Large intestine (tissue), 3 donors: ENCODE measurements at regions not wholly inside any gene's neighbourhood (a gene's known extent, or its start where the extent isn't known, plus 50 kb on each side); places are given as distances from the start of the nearest gene placed in this dataset.

Experiments used
- DNase-seq, 2 donors: peaks; one replicate each; pipeline versions ENCODE4 v3.0.0 to v3.0.0-alpha.2; 2013
- H3K27ac ChIP-seq: one replicate; pipeline ENCODE4 v1.5.1; 2013; ENCODE audit warnings: low read length
- H3K27me3 ChIP-seq: 2 replicates; pipeline ENCODE4 v1.6.1; 2013; ENCODE audit warnings: low read length; ENCODE audit not compliant: control insufficient read depth, insufficient read depth
- H3K36me3 ChIP-seq: 2 replicates; pipeline ENCODE4 v1.6.1; 2013; ENCODE audit warnings: low read length; ENCODE audit not compliant: control insufficient read depth, insufficient read depth
- H3K4me1 ChIP-seq: one replicate; pipeline ENCODE4 v1.6.1; 2013; ENCODE audit warnings: low read length; ENCODE audit not compliant: control insufficient read depth, insufficient read depth
- H3K4me3 ChIP-seq: one replicate; pipeline ENCODE4 v1.5.1; 2013; ENCODE audit warnings: low read length
- H3K9me3 ChIP-seq: one replicate; pipeline ENCODE4 v1.6.1; 2013; ENCODE audit warnings: mild to moderate bottlenecking, low read depth, low read length, moderate library complexity; ENCODE audit not compliant: control insufficient read depth
- WGBS: methylation state at CpG from one replicate; pipeline ENCODE4 v1.1.5; 2013; ENCODE audit warnings: low lambda C conversion rate; ENCODE audit not compliant: insufficient coverage; 5-methylcytosine and 5-hydroxymethylcytosine counted together

GRCh38 chr10:65710306-65710705 is 1215.5 kb upstream of the LRRTM3 start:
- Histone ChIP-seq H3K27me3 (no peaks in the 10 kb centered on the region), H3K4me1 (no peaks in the 10 kb centered on the region), H3K27ac (no peak overlapping the region), H3K4me3 (no peak overlapping the region), H3K36me3 (no peaks in the 10 kb centered on the region), H3K9me3 (no peaks in the 10 kb centered on the region)
- no peak for DNase-seq
- 96% methylated on average over 3 of the region's 3 CpGs for WGBS

GRCh38 chr10:65719790-65720189 is 1206.0 kb upstream of the LRRTM3 start:
- H3K4me3 ChIP-seq: no peak overlapping the region
- 83% methylated on average over 1 of the region's 1 CpG for WGBS
- H3K27me3 ChIP-seq: no peaks in the 10 kb centered on the region
- no peaks in the 10 kb centered on the region for H3K4me1 ChIP-seq
- no peaks in the 10 kb centered on the region for H3K9me3 ChIP-seq
- DNase-seq: no peak
- no peak overlapping the region for H3K27ac ChIP-seq
- no peaks in the 10 kb centered on the region for H3K36me3 ChIP-seq

GRCh38 chr10:65720901-65721300 is 1204.9 kb upstream of the LRRTM3 start:
- Histone ChIP-seq H3K4me3 (no peak overlapping the region), H3K27ac (no peak overlapping the region), H3K36me3 (no peaks in the 10 kb centered on the region), H3K27me3 (no peaks in the 10 kb centered on the region), H3K9me3 (no peaks in the 10 kb centered on the region), H3K4me1 (no peaks in the 10 kb centered on the region)
- 93% methylated on average over 2 of the region's 4 CpGs for WGBS
- DNase-seq: no peak

- Histone ChIP-seq H3K4me1 (no peaks in the 10 kb centered on the region), H3K4me3 (no peak overlapping the region), H3K36me3 (no peaks in the 10 kb centered on the region), H3K9me3 (no peaks in the 10 kb centered on the region), H3K27ac (no peak overlapping the region), H3K27me3 (no peaks in the 10 kb centered on the region)
- no peak for DNase-seq
- WGBS: no CpG with 5 or more reads among the region's 6 CpGs
Measured at GRCh38 chr10:65723525-65723924, 1202.3 kb upstream of the LRRTM3 start.

GRCh38 chr10:65735382-65735781 is 1190.5 kb upstream of the LRRTM3 start:
- Histone ChIP-seq H3K4me3 (no peak overlapping the region), H3K36me3 (no peaks in the 10 kb centered on the region), H3K27me3 (no peaks in the 10 kb centered on the region), H3K9me3 (no peaks in the 10 kb centered on the region), H3K4me1 (no peaks in the 10 kb centered on the region), H3K27ac (no peak overlapping the region)
- DNase-seq: no peak
- WGBS: 100% methylated on average over 1 of the region's 2 CpGs

GRCh38 chr10:65742906-65743305 is 1182.9 kb upstream of the LRRTM3 start:
- H3K36me3 ChIP-seq: no peaks in the 10 kb centered on the region
- no peak overlapping the region for H3K4me3 ChIP-seq
- H3K9me3 ChIP-seq: no peaks in the 10 kb centered on the region
- H3K27me3 ChIP-seq: no peaks in the 10 kb centered on the region
- WGBS: no CpG with 5 or more reads among the region's 1 CpG
- no peak overlapping the region for H3K27ac ChIP-seq
- DNase-seq: no peak
- no peaks in the 10 kb centered on the region for H3K4me1 ChIP-seq

GRCh38 chr10:65751218-65751617 is 1174.6 kb upstream of the LRRTM3 start:
- Histone ChIP-seq H3K4me3 (no peak overlapping the region), H3K36me3 (no peaks in the 10 kb centered on the region), H3K27me3 (no peaks in the 10 kb centered on the region), H3K27ac (no peak overlapping the region), H3K4me1 (no peaks in the 10 kb centered on the region), H3K9me3 (no peaks in the 10 kb centered on the region)
- DNase-seq: peak; percentile 54 to 76

GRCh38 chr10:65751896-65752295 is 1173.9 kb upstream of the LRRTM3 start:
- 100% methylated on average over 1 of the region's 1 CpG for WGBS

GRCh38 chr10:65753532-65753931 is 1172.3 kb upstream of the LRRTM3 start:
- no peak overlapping the region for H3K27ac ChIP-seq

More at GRCh38 chr10:65751896-65752295, 1173.9 kb upstream of the LRRTM3 start:
- no peak for DNase-seq
- Histone ChIP-seq H3K4me3 (no peak overlapping the region), H3K27ac (no peak overlapping the region), H3K4me1 (no peaks in the 10 kb centered on the region), H3K36me3 (no peaks in the 10 kb centered on the region), H3K9me3 (no peaks in the 10 kb centered on the region), H3K27me3 (no peaks in the 10 kb centered on the region)

GRCh38 chr10:65754112-65754511 is 1171.7 kb upstream of the LRRTM3 start:
- H3K4me1 ChIP-seq: no peaks in the 10 kb centered on the region
- H3K27ac ChIP-seq: no peak overlapping the region
- no peaks in the 10 kb centered on the region for H3K9me3 ChIP-seq
- H3K27me3 ChIP-seq: no peaks in the 10 kb centered on the region
- no CpG with 5 or more reads among the region's 2 CpGs for WGBS
- no peak for DNase-seq
- H3K4me3 ChIP-seq: no peak overlapping the region
- no peaks in the 10 kb centered on the region for H3K36me3 ChIP-seq

More at GRCh38 chr10:65753532-65753931, 1172.3 kb upstream of the LRRTM3 start:
- Histone ChIP-seq H3K4me3 (no peak overlapping the region), H3K9me3 (no peaks in the 10 kb centered on the region), H3K36me3 (no peaks in the 10 kb centered on the region), H3K4me1 (no peaks in the 10 kb centered on the region), H3K27me3 (no peaks in the 10 kb centered on the region)
- WGBS: 0% methylated on average over 1 of the region's 1 CpG
- no peak for DNase-seq

- no peaks in the 10 kb centered on the region for H3K27me3 ChIP-seq
- no peaks in the 10 kb centered on the region for H3K36me3 ChIP-seq
- H3K4me3 ChIP-seq: no peak overlapping the region
- no CpG with 5 or more reads among the region's 3 CpGs for WGBS
- H3K27ac ChIP-seq: no peak overlapping the region
- DNase-seq: no peak
- H3K4me1 ChIP-seq: no peaks in the 10 kb centered on the region
- H3K9me3 ChIP-seq: no peaks in the 10 kb centered on the region
Measured at GRCh38 chr10:65762311-65762710, 1163.5 kb upstream of the LRRTM3 start.
